WTC11 (cell line): ENCODE measurements at regions not wholly inside any gene's neighbourhood (a gene's known extent, or its start where the extent isn't known, plus 50 kb on each side); places are given as distances from the start of the nearest gene placed in this dataset.

ENCODE experiments used
- ATAC-seq: fragments of 200-7000 bp; cut with Tn5 transposase; 2 replicates; pipeline ENCODE4 v1.10.0; 2021; ENCODE audit warnings: mild to moderate bottlenecking, moderate library complexity
- CTCF ChIA-PET: fragments of 300-600 bp; sonication (Branson Sonifier 250); formaldehyde crosslinking; loops from one replicate; lab custom pipeline; 2021; ENCODE audit warnings: antibody characterized with exemption; lab: Charles Lee
- POLR2A ChIA-PET: fragments of 350-600 bp; sonication (Branson Sonifier 250); formaldehyde crosslinking; loops from one replicate; lab custom pipeline; 2021; ENCODE audit warnings: antibody characterized with exemption; lab: Charles Lee
- DNase-seq: peaks from one replicate; pipeline ENCODE4 v3.0.0; 2021; ENCODE audit warnings: low spot score
- H3K27ac Mint-ChIP-seq: 2 replicates; pipeline ENCODE4 v1.8.0; 2021; ENCODE audit warnings: mixed read lengths
- H3K27me3 Mint-ChIP-seq: 2 replicates; pipeline ENCODE4 v1.8.0; 2021; ENCODE audit warnings: low read depth, mild to moderate bottlenecking, moderate library complexity, mixed read lengths
- H3K36me3 Mint-ChIP-seq: 2 replicates; pipeline ENCODE4 v1.8.0; 2021; ENCODE audit warnings: mixed read lengths
- H3K4me1 Mint-ChIP-seq: 2 replicates; pipeline ENCODE4 v1.8.0; 2022; ENCODE audit warnings: mixed read lengths
- H3K4me3 Mint-ChIP-seq: 2 replicates; pipeline ENCODE4 v1.8.0; 2021; ENCODE audit warnings: mild to moderate bottlenecking, moderate library complexity, mixed read lengths
- H3K9me3 Mint-ChIP-seq: 2 replicates; pipeline ENCODE4 v1.8.0; 2021; ENCODE audit warnings: mixed read lengths
- ARID4B ChIP-seq: sonication (generic); formaldehyde crosslinking; IDR thresholded peaks from 2 replicates; pipeline ENCODE4 v1.8.0; 2023; ENCODE audit warnings: missing genetic modification reagents, mild to moderate bottlenecking, borderline replicate concordance
- ATF1 ChIP-seq: sonication (generic); formaldehyde crosslinking; IDR thresholded peaks from 2 replicates; pipeline ENCODE4 v1.8.1; 2023; ENCODE audit warnings: mild to moderate bottlenecking, moderate library complexity, missing genetic modification reagents
- ATF2 ChIP-seq: sonication (generic); formaldehyde crosslinking; IDR thresholded peaks from 2 replicates; pipeline ENCODE4 v1.8.1; 2022; ENCODE audit warnings: low read depth, missing genetic modification reagents, borderline replicate concordance
- CBFB ChIP-seq: sonication (generic); formaldehyde crosslinking; IDR thresholded peaks from 2 replicates; pipeline ENCODE4 v1.8.1; 2022; ENCODE audit warnings: mild to moderate bottlenecking, low read depth, missing genetic modification reagents
- CDX4 ChIP-seq: fragments of 250-450 bp; sonication (Bioruptor Pico); IDR thresholded peaks from 2 replicates; pipeline ENCODE4 v1.9.0; 2021; ENCODE audit warnings: moderate library complexity, mild to moderate bottlenecking, inconsistent platforms, borderline replicate concordance
- ELF4 ChIP-seq: sonication (generic); formaldehyde crosslinking; IDR thresholded peaks from 2 replicates; pipeline ENCODE4 v1.8.1; 2022; ENCODE audit warnings: low read depth, mild to moderate bottlenecking, moderate library complexity, missing genetic modification reagents
- FOXP1 ChIP-seq: sonication (generic); formaldehyde crosslinking; IDR thresholded peaks from 2 replicates; pipeline ENCODE4 v1.8.0; 2022; ENCODE audit warnings: missing genetic modification reagents, mild to moderate bottlenecking, moderate library complexity, borderline replicate concordance
- JAZF1 ChIP-seq: fragments of 250-450 bp; sonication (Bioruptor Pico); IDR thresholded peaks from 2 replicates; pipeline ENCODE4 v1.9.0; 2021; ENCODE audit warnings: moderate library complexity, mild to moderate bottlenecking, inconsistent platforms
- MLX ChIP-seq: sonication (generic); formaldehyde crosslinking; IDR thresholded peaks from 2 replicates; pipeline ENCODE4 v1.8.1; 2023; ENCODE audit warnings: mild to moderate bottlenecking, missing genetic modification reagents, moderate library complexity
- MYBL2 ChIP-seq: sonication (generic); formaldehyde crosslinking; IDR thresholded peaks from 2 replicates; pipeline ENCODE4 v1.8.1; 2023; ENCODE audit warnings: mild to moderate bottlenecking, moderate library complexity, missing genetic modification reagents
- NFATC4 ChIP-seq: fragments of 250-450 bp; sonication (Bioruptor Pico); IDR thresholded peaks from 2 replicates; pipeline ENCODE4 v1.9.0; 2021; ENCODE audit warnings: mild to moderate bottlenecking
- NR2C2 ChIP-seq: sonication (generic); formaldehyde crosslinking; IDR thresholded peaks from 2 replicates; pipeline ENCODE4 v1.8.0; 2022; ENCODE audit warnings: mild to moderate bottlenecking, missing genetic modification reagents
- NR3C1 ChIP-seq: sonication (generic); formaldehyde crosslinking; conservative IDR thresholded peaks from 2 replicates; pipeline ENCODE4 v1.8.1; 2023; ENCODE audit warnings: low read depth, mild to moderate bottlenecking, missing genetic modification reagents
- OVOL2 ChIP-seq: fragments of 250-450 bp; sonication (Bioruptor Pico); IDR thresholded peaks from 2 replicates; pipeline ENCODE4 v1.9.0; 2021; ENCODE audit warnings: mild to moderate bottlenecking, borderline replicate concordance
- PRRX2 ChIP-seq: fragments of 250-450 bp; sonication (Bioruptor Pico); IDR thresholded peaks from 2 replicates; pipeline ENCODE4 v1.8.0; 2021; ENCODE audit warnings: mild to moderate bottlenecking
- SMAD4 ChIP-seq: sonication (generic); formaldehyde crosslinking; IDR thresholded peaks from 2 replicates; pipeline ENCODE4 v1.8.0; 2022; ENCODE audit warnings: mild to moderate bottlenecking, missing genetic modification reagents
- TEAD1 ChIP-seq: sonication (generic); formaldehyde crosslinking; IDR thresholded peaks from 2 replicates; pipeline ENCODE4 v1.8.0; 2022; ENCODE audit warnings: mild to moderate bottlenecking, missing genetic modification reagents
- TEAD4 ChIP-seq: sonication (generic); formaldehyde crosslinking; IDR thresholded peaks from 2 replicates; pipeline ENCODE4 v1.8.0; 2022; ENCODE audit warnings: mild to moderate bottlenecking, missing genetic modification reagents
- TP53 ChIP-seq: sonication (generic); formaldehyde crosslinking; IDR thresholded peaks from 2 replicates; pipeline ENCODE4 v1.8.1; 2023; ENCODE audit warnings: mild to moderate bottlenecking, missing genetic modification reagents
- USF1 ChIP-seq: sonication (generic); formaldehyde crosslinking; IDR thresholded peaks from 2 replicates; pipeline ENCODE4 v1.8.0; 2022; ENCODE audit warnings: mild to moderate bottlenecking, missing genetic modification reagents
- ZNF281 ChIP-seq: sonication (generic); formaldehyde crosslinking; IDR thresholded peaks from 2 replicates; pipeline ENCODE4 v1.8.0; 2023; ENCODE audit warnings: mild to moderate bottlenecking, missing genetic modification reagents
- ZNF317 ChIP-seq: sonication (generic); formaldehyde crosslinking; IDR thresholded peaks from 2 replicates; pipeline ENCODE4 v1.8.1; 2023; ENCODE audit warnings: low read depth, mild to moderate bottlenecking, moderate library complexity, missing genetic modification reagents, borderline replicate concordance
- ZNF416 ChIP-seq: fragments of 250-450 bp; sonication (Bioruptor Pico); IDR thresholded peaks from 2 replicates; pipeline ENCODE4 v1.9.0; 2021; ENCODE audit warnings: mild to moderate bottlenecking, inconsistent platforms
- ZNF671 ChIP-seq: fragments of 250-450 bp; sonication (Bioruptor Pico); IDR thresholded peaks from 2 replicates; pipeline ENCODE4 v1.8.0; 2021; ENCODE audit warnings: mild to moderate bottlenecking
- ZSCAN18 ChIP-seq: fragments of 250-450 bp; sonication (Bioruptor Pico); IDR thresholded peaks from 2 replicates; pipeline ENCODE4 v2.1.2; 2022; ENCODE audit warnings: mild to moderate bottlenecking, moderate library complexity

GRCh38 chr9:7901621-7902020 is 102.0 kb upstream of the DMAC1 start:
- Mint-ChIP-seq H3K9me3 (no peaks in the 10 kb centered on the region), H3K27me3 (no peaks in the 10 kb centered on the region), H3K27ac (no peak overlapping the region), H3K36me3 (no peaks in the 10 kb centered on the region), H3K4me1 (no peaks in the 10 kb centered on the region), H3K4me3 (no peak overlapping the region)
- ATAC-seq (no peak), DNase-seq (no peak)
- ChIA-PET CTCF (no interaction called here), POLR2A (no interaction called here)
- TF ChIP-seq ZNF281 (CRISPR knock-in tag) (no peak), ATF1 (CRISPR knock-in tag) (no peak), OVOL2 (no peak), FOXP1 (CRISPR knock-in tag) (no peak), NR2C2 (CRISPR knock-in tag) (no peak), USF1 (CRISPR knock-in tag) (no peak), ELF4 (CRISPR knock-in tag) (no peak), CBFB (CRISPR knock-in tag) (no peak), CDX4 (CRISPR knock-in tag) (no peak), ARID4B (CRISPR knock-in tag) (no peak), PRRX2 (CRISPR knock-in tag) (no peak), TEAD1 (CRISPR knock-in tag) (no peak), ZNF416 (no peak)

GRCh38 chr9:7900541-7900940 is 101.0 kb upstream of the DMAC1 start:
- no peak for ATAC-seq
- H3K4me1 Mint-ChIP-seq: no peaks in the 10 kb centered on the region
- no peaks in the 10 kb centered on the region for H3K36me3 Mint-ChIP-seq
- no peaks in the 10 kb centered on the region for H3K9me3 Mint-ChIP-seq
- DNase-seq: no peak
- H3K4me3 Mint-ChIP-seq: no peak overlapping the region
- ChIA-PET POLR2A (no interaction called here), CTCF (no interaction called here)
- no peak overlapping the region for H3K27ac Mint-ChIP-seq
- no peaks in the 10 kb centered on the region for H3K27me3 Mint-ChIP-seq
- TF ChIP-seq TP53: no peak
- TF ChIP-seq CBFB (CRISPR knock-in tag): no peak
- no peak for TF ChIP-seq SMAD4 (CRISPR knock-in tag)
- no peak for TF ChIP-seq ZNF671 (CRISPR knock-in tag)
- no peak for TF ChIP-seq JAZF1 (CRISPR knock-in tag)
- no peak for TF ChIP-seq NR3C1
- no peak for TF ChIP-seq ATF2 (CRISPR knock-in tag)
- no peak for TF ChIP-seq ATF1 (CRISPR knock-in tag)
- no peak for TF ChIP-seq ZNF317 (CRISPR knock-in tag)
- TF ChIP-seq MYBL2 (CRISPR knock-in tag): no peak
- no peak for TF ChIP-seq ZSCAN18 (CRISPR knock-in tag)
- TF ChIP-seq MLX (CRISPR knock-in tag): no peak
- TF ChIP-seq TEAD4 (CRISPR knock-in tag): no peak
- TF ChIP-seq NFATC4 (CRISPR knock-in tag): no peak
